COR-L47 (cell line): ENCODE measurements at regions not wholly inside any gene's neighbourhood (a gene's known extent, or its start where the extent isn't known, plus 50 kb on each side); places are given as distances from the start of the nearest gene placed in this dataset.
"Not testable (repeated sequence)": the region's sequence is repeated elsewhere in the genome, so short reads cannot be mapped to it uniquely, and the experiment has no call there.

ENCODE experiments used
- DNase-seq: peaks from one replicate; lab custom pipeline; 2025; lab: John Stamatoyannopoulos, UW

GRCh38 chr20:47863981-47864380, 78.7 kb upstream of the SULF2 start:
- DNase-seq: no peak

DNA sequence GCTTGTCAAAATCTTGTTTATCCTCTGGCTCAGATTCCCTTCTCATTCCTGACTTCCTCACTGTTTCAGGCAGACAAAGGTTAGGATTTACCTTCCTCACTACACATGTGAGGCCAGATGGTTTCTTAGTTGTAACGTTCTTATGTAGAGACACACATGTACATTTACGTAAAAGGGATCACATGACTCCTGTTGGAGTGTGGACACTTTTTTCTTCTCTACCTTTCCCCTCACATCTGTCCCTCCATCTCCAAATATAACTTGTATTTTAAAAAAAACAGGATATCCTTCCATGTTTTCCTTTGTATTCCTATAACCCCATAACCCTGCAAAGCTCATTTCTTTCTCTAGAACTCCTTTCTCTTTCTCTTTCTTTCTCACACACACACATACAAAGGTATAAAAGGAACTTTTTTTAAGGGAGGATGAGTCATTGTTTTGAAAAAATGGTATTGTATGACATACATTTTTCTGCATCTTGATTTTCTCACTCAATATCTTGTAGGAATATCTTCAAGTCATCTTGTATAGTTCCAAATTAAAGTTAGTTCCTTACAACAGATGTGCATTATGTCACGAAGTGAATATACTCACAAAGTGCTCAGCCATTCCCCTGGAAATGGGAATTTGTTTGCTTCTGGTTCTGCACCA, 78.2 kb upstream of the SULF2 start:
- no peak for DNase-seq

GRCh38 chr20:47862574-47863240, 77.4 kb upstream of the SULF2 start:
- no peak for DNase-seq

- DNase-seq: no peak
Observed at GRCh38 chr20:47861116-47861515, 75.8 kb upstream of the SULF2 start.

- DNase-seq: no peak
Observed at GRCh38 chr20:47860049-47860830, 75.0 kb upstream of the SULF2 start.

GRCh38 chr20:47859278-47859677, 74.0 kb upstream of the SULF2 start:
- no peak for DNase-seq

DNA sequence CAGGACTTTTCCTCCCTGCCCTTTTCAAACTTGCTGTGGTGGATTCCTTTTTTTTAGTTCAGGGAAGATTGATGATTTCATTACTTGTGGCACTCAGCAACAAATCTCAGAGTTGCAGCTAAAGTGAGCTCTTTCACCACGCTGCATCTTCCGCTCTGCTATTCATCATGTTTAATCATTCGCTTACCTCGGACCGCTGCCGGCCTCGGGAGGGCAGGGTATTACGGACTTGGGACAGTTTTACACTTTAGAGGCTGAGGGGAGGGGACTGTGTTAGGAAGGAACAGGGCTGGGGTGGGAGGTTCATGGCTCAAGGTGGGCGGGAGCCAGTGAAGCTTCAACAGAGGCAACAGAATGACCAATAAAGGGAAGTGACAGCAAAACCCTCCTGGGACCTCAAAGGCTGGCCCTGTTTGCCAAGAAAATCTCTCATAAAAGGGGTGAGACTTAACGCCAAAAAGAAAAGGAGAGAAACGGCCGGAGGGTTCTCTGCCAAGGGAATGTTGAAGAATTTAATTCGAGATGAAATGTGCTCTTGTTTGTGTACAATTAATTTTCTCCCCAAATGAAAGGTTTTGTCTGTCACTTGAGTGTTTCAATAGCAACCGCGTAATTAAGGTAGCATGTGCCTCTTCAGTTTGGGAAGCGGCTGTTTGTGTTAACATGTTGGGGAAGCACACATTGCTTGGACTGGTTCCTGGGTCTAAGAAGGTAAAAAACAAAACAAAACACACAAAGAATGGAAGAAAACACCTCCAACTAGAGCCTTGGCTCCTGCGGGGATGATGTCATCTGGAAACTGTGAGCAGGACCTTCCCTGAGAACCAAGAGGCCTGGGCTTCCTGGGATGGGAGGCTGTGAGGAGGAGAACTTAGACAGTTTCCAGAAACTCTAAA, 72.5 kb upstream of the SULF2 start:
- no peak for DNase-seq

- DNase-seq: no peak
Observed at GRCh38 chr20:47857187-47857568, 71.9 kb upstream of the SULF2 start.

- DNase-seq: no peak
Observed at GRCh38 chr20:47855799-47856198, 70.5 kb upstream of the SULF2 start.

DNA sequence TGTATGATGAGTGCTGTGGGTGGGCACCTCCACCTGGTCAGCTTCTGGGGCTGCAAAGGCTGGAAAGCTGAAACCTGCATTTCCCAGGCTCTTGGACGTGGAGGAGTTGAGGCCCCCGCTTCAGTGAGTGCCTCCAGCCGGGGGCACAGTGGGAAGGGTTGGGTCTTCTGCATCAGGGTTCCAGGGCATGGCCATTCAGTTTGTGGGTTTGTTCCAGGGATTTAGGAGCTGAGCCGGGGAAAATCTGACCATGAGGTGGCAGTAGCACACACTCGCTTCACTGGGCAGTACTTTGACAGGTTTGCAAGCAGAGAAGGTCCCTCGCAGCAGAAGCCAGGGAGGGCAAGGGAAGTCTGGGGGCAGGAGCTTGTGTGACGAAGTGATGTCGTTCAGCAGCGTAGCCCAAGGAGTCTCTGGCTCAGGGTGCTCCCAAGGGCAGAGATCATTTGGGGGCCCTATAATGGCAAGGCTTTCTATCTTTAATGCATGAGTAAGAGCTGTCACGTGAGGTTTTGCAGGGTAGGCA, 69.5 kb upstream of the SULF2 start:
- no peak for DNase-seq

DNA sequence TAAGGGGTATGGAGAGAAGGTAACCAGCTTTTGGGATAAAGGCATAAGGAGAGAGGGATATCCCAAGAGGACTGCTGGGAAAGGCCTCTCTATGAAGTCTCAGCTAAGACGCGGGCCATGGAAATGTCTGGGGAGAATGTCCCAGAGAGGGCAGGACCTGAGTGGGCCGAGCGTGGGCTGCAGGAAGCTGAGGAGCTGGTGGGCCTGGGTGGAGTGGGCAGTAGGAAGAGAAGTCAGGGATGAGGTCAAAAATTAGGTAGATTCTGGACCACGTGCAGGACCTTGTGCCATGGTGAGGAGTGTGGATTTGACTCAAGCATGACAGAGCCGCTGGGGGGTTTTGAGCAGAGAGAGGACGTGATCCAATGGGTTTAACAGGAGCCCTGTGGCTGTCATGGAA, 66.5 kb upstream of the SULF2 start:
- no peak for DNase-seq

DNA sequence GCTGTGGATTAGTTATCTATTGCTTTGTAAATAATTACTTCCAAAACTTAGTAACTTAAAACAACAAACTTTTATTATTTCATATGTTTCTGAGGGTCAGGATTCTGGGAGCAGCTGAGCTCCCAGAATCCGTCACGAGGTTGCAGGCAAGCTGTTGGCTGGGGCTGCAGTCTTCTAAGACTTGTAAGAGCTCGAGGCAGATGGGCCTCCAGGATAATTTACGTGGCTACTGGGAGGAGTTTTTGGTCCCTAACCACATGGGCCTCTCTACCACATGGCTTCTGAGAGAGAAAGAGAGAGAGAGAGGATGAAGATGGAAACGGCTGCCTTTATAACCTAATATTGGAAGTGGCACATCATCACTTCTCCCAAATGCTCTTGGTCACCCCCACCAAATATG, 64.9 kb upstream of the SULF2 start:
- no peak for DNase-seq

DNA sequence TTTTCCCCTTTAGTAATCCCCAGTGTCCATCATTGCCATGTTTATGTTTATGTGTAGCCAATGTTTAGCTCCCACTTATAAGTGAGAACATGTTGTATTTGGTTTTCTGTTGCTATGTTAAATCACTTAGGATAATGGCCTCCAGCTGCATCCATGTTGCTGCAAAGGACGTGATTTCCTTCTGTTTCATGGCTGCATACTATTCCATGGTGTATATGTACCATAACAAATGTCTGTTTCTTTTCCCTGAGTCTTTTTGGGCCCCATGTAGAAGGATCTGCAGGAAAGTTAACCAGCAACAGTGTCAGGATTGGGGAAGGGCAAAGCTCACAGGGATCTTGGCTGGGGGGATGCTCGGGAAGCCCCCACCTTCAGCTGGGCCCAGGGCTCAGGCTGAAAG, 64.3 kb upstream of the SULF2 start:
- no peak for DNase-seq

DNA sequence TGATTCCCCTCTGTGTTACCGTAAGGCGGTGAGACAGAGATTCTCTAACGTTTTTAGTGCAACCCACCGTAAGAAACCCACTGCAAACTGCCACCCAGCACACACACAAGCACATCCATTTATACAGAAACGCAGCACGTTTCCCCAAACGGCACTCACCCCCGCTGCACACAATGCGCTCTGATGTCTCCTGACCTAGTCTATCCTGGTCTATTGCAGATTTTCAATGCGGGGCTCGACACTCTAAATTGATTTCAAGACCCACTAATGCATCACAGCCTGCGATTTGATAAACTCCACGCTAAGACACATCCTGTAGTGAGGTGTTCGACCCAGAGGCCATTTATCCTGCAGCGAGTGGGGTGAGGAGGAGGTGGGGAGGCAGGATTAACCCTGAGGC, 63.7 kb upstream of the SULF2 start:
- no peak for DNase-seq

DNA sequence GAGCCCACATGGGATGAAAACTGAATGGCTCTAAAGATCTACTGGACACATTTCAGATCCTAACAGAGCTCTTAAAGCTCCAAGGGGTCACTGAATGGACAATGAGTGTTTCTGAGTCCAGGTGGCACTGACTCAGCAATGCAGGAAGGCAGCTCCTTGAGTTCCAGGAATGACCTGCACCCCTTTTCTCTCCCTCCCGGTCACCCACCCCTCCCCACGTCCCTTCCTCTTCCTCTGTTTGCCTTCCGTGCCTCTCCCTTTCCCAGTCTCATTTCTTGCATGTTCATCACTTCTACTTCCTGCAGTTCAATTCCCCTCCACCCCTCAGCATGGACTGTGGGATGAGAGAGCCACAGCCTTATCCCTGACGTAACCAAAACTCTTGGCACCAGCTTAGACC, 63.3 kb upstream of the SULF2 start:
- not testable (repeated sequence) for DNase-seq

GRCh38 chr20:47847884-47848485, 62.7 kb upstream of the SULF2 start:
- DNase-seq: no peak

- DNase-seq: not testable (repeated sequence)
Observed at GRCh38 chr20:47847220-47847619, 61.9 kb upstream of the SULF2 start.

GRCh38 chr20:47846651-47847050, 61.4 kb upstream of the SULF2 start:
- DNase-seq: not testable (repeated sequence)

- not testable (repeated sequence) for DNase-seq
Observed at GRCh38 chr20:47845382-47845977, 60.2 kb upstream of the SULF2 start.

DNA sequence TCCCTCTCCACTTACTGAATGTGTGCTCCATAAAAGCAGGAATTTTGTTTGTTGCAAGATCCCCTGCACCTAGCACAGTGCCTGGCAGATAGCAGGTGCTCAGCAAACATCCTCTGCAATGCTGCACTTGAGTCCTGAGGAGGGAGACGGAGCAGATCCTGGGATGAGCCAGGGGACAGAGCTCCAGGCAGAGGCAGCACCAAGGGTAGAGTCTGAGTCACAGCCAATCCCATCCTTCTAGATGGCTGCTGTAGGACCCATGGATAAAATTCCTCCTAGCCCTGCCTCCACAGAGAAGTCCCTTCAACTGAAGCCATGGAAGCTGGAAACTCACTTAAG, 59.3 kb upstream of the SULF2 start:
- DNase-seq: not testable (repeated sequence)

- DNase-seq: no peak
Observed at GRCh38 chr20:47843886-47844567, 58.7 kb upstream of the SULF2 start.
